ENCODE measurements at regions not wholly inside any gene's neighbourhood (a gene's known extent, or its start where the extent isn't known, plus 50 kb on each side); places are given as distances from the start of the nearest gene placed in this dataset.
"Not testable (repeated sequence)": the region's sequence is repeated elsewhere in the genome, so short reads cannot be mapped to it uniquely, and the experiment has no call there.

DNA sequence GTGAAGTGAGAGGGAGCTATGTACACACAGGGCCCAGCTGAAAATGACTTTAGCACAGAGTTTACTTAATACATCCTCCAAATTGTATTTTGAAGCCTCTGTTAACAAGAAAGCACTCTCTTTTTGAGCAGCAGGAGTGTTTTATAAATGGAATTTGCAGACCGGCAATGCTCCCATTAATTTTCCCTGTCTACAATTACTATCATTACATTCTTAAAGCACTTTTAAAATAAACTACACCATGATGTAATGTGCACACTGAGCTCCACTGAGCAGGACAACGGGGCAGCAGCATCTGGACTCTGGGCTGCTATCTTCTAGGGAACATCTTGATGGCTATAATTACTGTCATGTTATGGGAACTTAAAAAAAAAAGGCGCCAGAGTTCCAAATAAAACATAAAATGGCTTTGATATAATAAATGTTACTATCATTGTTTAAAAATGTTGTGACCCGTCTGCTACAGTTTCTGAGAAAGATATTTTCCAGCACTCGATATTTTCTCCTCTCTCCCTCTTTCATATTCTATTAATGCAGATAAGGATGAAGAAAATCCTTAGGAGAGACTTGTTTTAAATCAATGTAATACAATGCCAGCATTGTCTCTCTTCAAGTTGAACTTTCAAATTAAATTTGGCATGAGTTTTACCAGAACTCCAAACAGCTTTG lies 150.9 kb downstream of the HLX start:
- no peak for DNase-seq

GRCh38 chr1:221030990-221031389 lies 151.7 kb downstream of the HLX start:
- no peak for DNase-seq

- no peak for DNase-seq
These were observed 152.4 kb downstream of the HLX start for GRCh38 chr1:221031458-221032203.

DNA sequence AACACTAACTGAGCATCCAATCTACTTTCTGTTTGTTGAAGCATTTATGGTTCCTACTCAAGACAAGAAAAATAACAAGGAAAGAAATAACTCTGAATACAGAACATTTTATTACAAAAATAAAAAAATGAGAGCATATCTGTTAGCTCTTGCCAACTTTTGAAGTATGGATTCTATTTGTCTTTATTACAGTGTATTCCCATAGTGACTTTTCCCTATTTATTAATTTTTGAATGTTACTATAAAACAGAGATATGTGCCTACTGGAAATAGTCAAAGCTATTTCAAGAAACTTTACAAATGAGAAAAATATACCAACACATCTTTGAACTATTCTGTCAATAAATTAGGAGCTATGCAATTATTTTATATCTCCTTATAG lies 153.0 kb downstream of the HLX start:
- no peak for DNase-seq

- no peak for DNase-seq
These were observed 153.5 kb downstream of the HLX start for GRCh38 chr1:221032637-221033280.

DNA sequence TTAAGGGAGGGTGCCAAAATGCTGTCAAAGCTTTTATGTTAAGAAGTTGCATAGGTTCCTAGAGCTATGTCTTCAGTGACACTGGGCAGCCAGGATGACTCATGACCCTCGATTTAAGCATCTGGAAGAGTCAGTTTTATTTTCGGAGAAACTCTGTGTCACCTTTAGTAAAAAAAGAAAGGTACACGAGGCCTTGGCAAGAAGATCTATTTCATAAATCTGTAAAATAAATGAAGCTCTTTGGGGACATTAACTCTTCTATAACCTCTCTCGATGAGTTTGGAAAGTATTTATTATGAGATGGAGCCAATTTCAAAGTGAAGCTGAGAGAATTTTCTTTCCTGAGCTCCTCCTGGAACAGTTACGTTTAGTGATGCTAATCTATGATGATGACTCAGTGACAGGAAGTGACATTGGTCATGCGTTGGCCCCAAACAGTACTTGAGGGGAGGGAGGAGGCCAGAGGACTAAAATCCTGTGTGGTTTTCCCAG lies 156.5 kb downstream of the HLX start:
- no peak for DNase-seq

DNA sequence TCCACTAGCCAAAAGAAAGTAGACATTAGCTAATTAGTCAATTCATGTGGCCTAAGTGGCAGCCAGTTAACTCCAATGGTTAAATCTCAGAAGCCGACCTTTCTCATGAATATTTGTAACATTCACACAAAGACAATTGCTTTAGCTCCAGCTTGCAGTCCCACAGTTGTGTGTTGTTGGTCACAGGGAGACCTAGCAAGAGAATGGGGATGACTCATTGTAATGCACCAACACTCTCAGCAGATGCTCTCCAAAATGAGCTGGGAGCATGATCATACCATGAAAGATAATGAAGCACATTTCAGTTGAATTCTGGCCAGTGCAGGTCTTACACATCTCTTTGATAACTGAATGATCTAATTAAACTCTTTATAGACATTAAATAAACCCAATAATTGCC lies 160.4 kb downstream of the HLX start:
- DNase-seq, result no peak

GRCh38 chr1:221040101-221040500 lies 160.9 kb downstream of the HLX start:
- DNase-seq, result no peak

DNA sequence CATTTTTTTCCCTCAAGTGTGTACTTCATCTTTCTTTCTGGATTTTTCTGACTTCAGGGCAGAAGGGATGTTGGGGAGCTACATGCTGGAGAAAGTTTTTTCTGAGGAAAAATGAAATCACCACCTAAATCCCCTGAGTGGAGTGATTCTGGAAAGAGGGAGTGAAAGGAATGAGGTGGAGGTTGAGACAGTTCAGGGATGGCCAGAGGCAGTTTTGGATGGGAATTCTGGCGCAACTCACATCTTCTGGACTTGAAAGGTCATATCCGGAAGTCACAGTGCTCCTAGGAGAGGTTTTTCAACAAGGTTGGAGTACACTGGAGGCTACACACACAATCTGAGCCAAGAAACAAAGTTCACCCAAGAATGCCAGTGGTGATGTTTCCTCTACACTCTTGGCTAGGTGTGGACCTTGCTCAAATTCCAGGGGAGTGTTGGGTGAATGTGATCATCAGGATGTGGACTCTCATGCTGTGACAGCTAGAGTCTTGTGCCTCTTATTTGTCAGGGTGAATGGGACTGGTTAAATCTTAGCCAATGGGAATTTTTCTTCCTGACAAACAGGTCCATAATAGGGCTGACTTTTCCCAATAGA lies 161.5 kb downstream of the HLX start:
- DNase-seq, result no peak

GRCh38 chr1:221044538-221044937 lies 165.3 kb downstream of the HLX start:
- no peak for DNase-seq

- no peak for DNase-seq
These were observed 165.9 kb downstream of the HLX start for GRCh38 chr1:221045151-221045550.

GRCh38 chr1:221045842-221046831 lies 166.9 kb downstream of the HLX start:
- no peak for DNase-seq

DNA sequence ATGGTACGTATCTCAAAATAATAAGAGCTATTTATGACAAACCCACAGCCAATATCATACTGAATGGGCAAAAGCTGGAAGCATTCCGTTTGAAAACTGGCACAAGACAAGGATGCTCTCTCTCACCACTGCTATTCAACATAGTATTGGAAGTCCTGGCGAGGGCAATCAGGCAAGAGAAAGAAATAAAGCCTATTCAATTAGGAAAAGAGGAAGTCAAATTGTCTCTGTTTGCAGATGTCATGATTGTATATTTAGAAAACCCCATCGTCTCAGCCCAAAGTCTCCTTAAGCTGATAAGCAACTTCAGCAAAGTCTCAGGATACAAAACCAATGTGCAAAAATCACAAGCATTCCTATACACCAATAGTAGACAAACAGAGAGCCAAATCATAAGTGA lies 172.1 kb downstream of the HLX start:
- DNase-seq, result not testable (repeated sequence)

GRCh38 chr1:221053889-221054288 lies 174.6 kb downstream of the HLX start:
- DNase-seq, result no peak

DNA sequence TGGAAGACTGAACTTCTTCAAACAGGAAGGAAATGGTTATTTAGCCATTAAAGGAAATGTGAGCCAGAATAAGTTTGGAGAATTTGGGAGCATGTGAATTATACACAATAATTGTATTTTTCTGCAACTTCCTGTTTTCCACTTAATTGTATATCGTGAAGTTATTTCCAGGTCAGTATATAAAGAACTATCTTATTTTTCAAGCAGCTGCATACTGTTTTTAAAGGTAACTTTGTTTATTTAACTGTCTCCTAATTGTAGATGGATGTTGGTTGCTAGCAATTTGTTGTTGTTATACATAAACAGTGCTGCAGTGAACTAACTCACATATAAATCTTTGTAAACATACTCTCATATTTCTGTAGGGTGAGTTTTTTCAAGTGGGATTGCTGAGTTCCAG lies 180.3 kb downstream of the HLX start:
- no peak for DNase-seq

- DNase-seq, result no peak
These were observed 184.4 kb downstream of the HLX start for GRCh38 chr1:221063651-221064050.

DNA sequence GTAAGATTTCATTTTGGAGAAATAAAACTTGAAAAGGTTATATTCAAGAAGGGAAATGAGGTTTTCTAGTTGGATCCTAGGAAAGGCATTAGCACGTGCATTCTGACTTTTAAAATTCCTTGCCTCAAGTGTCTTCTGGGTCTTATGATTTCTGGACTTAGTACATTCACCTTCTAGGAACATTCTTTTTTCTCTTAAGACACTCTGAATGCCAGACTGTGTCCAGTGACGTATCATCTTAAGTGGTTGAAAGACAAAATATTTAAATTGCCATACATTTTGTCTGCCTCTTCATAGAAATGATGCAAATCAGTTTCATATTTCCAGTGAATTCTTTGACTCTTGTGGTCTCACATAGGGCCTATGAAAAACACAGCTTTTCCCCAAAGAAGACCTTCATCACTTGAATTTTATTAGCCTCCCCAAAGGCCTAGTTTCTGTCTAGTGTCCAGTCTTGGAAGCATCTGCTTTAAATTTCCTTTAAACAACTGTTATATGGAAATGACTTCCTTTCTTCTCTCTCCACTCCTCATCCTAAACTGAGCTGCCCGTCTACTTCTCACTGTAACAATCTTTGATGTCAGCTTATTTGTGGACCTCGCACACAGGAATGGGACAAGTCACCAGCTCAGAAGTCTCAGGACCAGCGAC lies 187.2 kb downstream of the HLX start:
- DNase-seq, result no peak

DNA sequence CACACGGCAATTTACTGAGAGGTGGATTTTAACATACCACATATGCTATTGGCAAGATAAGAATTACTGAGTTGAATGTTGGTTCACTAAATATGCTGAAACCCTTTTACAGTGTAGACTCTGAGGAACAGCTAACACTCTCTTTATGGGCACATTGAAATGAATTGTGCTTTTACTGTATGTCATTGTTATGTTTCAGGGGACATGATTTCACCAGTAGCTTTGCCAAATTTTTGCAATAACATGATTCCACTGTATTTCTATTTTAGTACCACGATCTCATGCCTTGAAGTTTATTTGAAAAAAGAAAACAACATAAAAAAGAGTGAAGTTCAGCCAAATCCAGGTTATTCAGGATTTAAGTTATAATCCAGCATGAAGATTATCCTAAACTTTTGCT lies 188.5 kb downstream of the HLX start:
- no peak for DNase-seq

GRCh38 chr1:221069178-221069903 lies 190.1 kb downstream of the HLX start:
- DNase-seq, result no peak

GRCh38 chr1:221069986-221070385 lies 190.7 kb downstream of the HLX start:
- DNase-seq, result no peak

GRCh38 chr1:221071777-221072176 lies 192.5 kb downstream of the HLX start:
- no peak for DNase-seq
